T follicular helper cell (primary cell): ENCODE measurements at regions not wholly inside any gene's neighbourhood (a gene's known extent, or its start where the extent isn't known, plus 50 kb on each side); places are given as distances from the start of the nearest gene placed in this dataset.
"Not testable (repeated sequence)": the region's sequence is repeated elsewhere in the genome, so short reads cannot be mapped to it uniquely, and the experiment has no call there.

Source experiments
- DNase-seq: peaks from one replicate; pipeline ENCODE4 v3.0.0-alpha.2; 2020; ENCODE audit warnings: low read depth

GRCh38 chr21:35467566-35467965 is 418.5 kb upstream of the RUNX1 start:
- no peak for DNase-seq

GRCh38 chr21:35466681-35467080 is 417.6 kb upstream of the RUNX1 start:
- not testable (repeated sequence) for DNase-seq

- DNase-seq: no peak
Measured at GRCh38 chr21:35465741-35466140, 416.6 kb upstream of the RUNX1 start.

- DNase-seq: no peak
Measured at GRCh38 chr21:35461700-35462099, 412.6 kb upstream of the RUNX1 start.

GRCh38 chr21:35460441-35460840 is 411.3 kb upstream of the RUNX1 start:
- no peak for DNase-seq

- no peak for DNase-seq
Measured at GRCh38 chr21:35458405-35458804, 409.3 kb upstream of the RUNX1 start.

- DNase-seq: no peak
Measured at GRCh38 chr21:35457097-35457804, 408.1 kb upstream of the RUNX1 start.

- no peak for DNase-seq
Measured at GRCh38 chr21:35451276-35451675, 402.2 kb upstream of the RUNX1 start.

GRCh38 chr21:35450830-35451229 is 401.7 kb upstream of the RUNX1 start:
- DNase-seq: no peak

- DNase-seq: no peak
Measured at GRCh38 chr21:35449846-35450245, 400.7 kb upstream of the RUNX1 start.

- DNase-seq: no peak
Measured at GRCh38 chr21:35448876-35449599, 399.9 kb upstream of the RUNX1 start.

- no peak for DNase-seq
Measured at GRCh38 chr21:35444391-35444790, 395.3 kb upstream of the RUNX1 start.

GRCh38 chr21:35441868-35442582 is 392.9 kb upstream of the RUNX1 start:
- no peak for DNase-seq

- no peak for DNase-seq
Measured at GRCh38 chr21:35438643-35439404, 389.7 kb upstream of the RUNX1 start.

GRCh38 chr21:35437941-35438340 is 388.8 kb upstream of the RUNX1 start:
- no peak for DNase-seq

- DNase-seq: no peak
Measured at GRCh38 chr21:35436899-35437298, 387.8 kb upstream of the RUNX1 start.

GRCh38 chr21:35432601-35433000 is 383.5 kb upstream of the RUNX1 start:
- not testable (repeated sequence) for DNase-seq

- DNase-seq: no peak
Measured at GRCh38 chr21:35430260-35430659, 381.2 kb upstream of the RUNX1 start.

- no peak for DNase-seq
Measured at GRCh38 chr21:35428937-35429336, 379.8 kb upstream of the RUNX1 start.

- peak; percentile 12 for DNase-seq
Measured at GRCh38 chr21:35428489-35428888, 379.4 kb upstream of the RUNX1 start.

- DNase-seq: no peak
Measured at GRCh38 chr21:35428001-35428320, 378.9 kb upstream of the RUNX1 start.

GRCh38 chr21:35427320-35428000 is 378.4 kb upstream of the RUNX1 start:
- no peak for DNase-seq
